H1 (cell line): ENCODE measurements at regions not wholly inside any gene's neighbourhood (a gene's known extent, or its start where the extent isn't known, plus 50 kb on each side); places are given as distances from the start of the nearest gene placed in this dataset.

Experiments
- CTCF ChIA-PET: fragments of 300-600 bp; sonication (Branson Sonifier 250); formaldehyde crosslinking; loops from one replicate; lab custom pipeline; 2021; ENCODE audit not compliant: partially characterized antibody; lab: Charles Lee
- POLR2A ChIA-PET: fragments of 300-600 bp; sonication (Branson Sonifier 250); formaldehyde crosslinking; loops from one replicate; lab custom pipeline; 2021; ENCODE audit warnings: inconsistent platforms; ENCODE audit not compliant: partially characterized antibody; lab: Charles Lee
- DNase-seq, 2 experiments: peaks; one replicate each; pipeline versions ENCODE4 v3.0.0 to v3.0.0-alpha.2; 2010 to 2022; ENCODE audit warnings: low spot score in 2 of 2, low read depth in 1 of 2, mixed read lengths in 1 of 2
- FAIRE-seq: peaks from 2 replicates; lab custom pipeline; 2011; peaks lifted over from hg19 to GRCh38; lab: Jason Lieb, UNC
- H2AFZ ChIP-seq: 2 replicates; pipeline ENCODE4 v1.8.1; 2012; ENCODE audit warnings: low read length, inconsistent platforms
- H2AK5ac ChIP-seq: 2 replicates; pipeline ENCODE4 v1.6.1; 2013; ENCODE audit warnings: low read depth, low read length
- H2BK120ac ChIP-seq: replicated peaks from 2 replicates; pipeline ENCODE3; 2013; ENCODE audit warnings: low read depth, low read length, inconsistent platforms
- H2BK12ac ChIP-seq: 2 replicates; pipeline ENCODE4 v1.6.1; 2013; ENCODE audit warnings: low read depth, low read length
- H2BK15ac ChIP-seq: 2 replicates; pipeline ENCODE4 v1.6.1; 2013; ENCODE audit warnings: low read length
- H2BK20ac ChIP-seq: 2 replicates; pipeline ENCODE4 v1.6.1; 2013; ENCODE audit warnings: low read length
- H2BK5ac ChIP-seq: 2 replicates; pipeline ENCODE4 v1.6.1; 2013; ENCODE audit warnings: low read depth, low read length
- H3K14ac ChIP-seq: 2 replicates; pipeline ENCODE4 v1.6.1; 2013; ENCODE audit warnings: inconsistent platforms; ENCODE audit not compliant: insufficient read length
- H3K18ac ChIP-seq: 2 replicates; pipeline ENCODE4 v1.6.1; 2013; ENCODE audit warnings: low read length; ENCODE audit errors: extremely low read depth
- H3K23ac ChIP-seq: 2 replicates; pipeline ENCODE4 v1.6.1; 2013; ENCODE audit warnings: inconsistent platforms; ENCODE audit not compliant: insufficient read length
- H3K23me2 ChIP-seq: 2 replicates; pipeline ENCODE4 v1.6.1; 2013; ENCODE audit warnings: low read depth, low read length
- H3K27ac ChIP-seq: 2 replicates; pipeline ENCODE4 v1.6.1; 2011; ENCODE audit warnings: low read depth, low read length, inconsistent platforms
- H3K27me3 ChIP-seq, 4 experiments: replicated peaks in 1 of 4; 1 replicate in 1 of 4; 2 replicates in 3 of 4; pipeline versions ENCODE4 v1.6.1 to v1.8.1; 2011 to 2013; ENCODE audit warnings: low read length in 3 of 4, mild to moderate bottlenecking in 3 of 4, inconsistent platforms in 2 of 4, mixed read lengths in 2 of 4, moderate library complexity in 1 of 4; ENCODE audit not compliant: control insufficient read depth in 3 of 4, insufficient read depth in 3 of 4; ENCODE audit errors: extremely low read depth in 1 of 4
- H3K36me3 ChIP-seq, 4 experiments: 2 replicates each; pipeline versions ENCODE4 v1.6.1 to v1.8.1; 2011 to 2013; ENCODE audit warnings: mild to moderate bottlenecking in 4 of 4, low read length in 3 of 4, moderate library complexity in 2 of 4, control low read depth in 1 of 4, inconsistent platforms in 1 of 4; ENCODE audit not compliant: insufficient read depth in 4 of 4, control insufficient read depth in 2 of 4
- H3K4ac ChIP-seq: replicated peaks from 2 replicates; pipeline ENCODE3; 2013; ENCODE audit warnings: low read length, low read depth, mixed read lengths, inconsistent platforms; ENCODE audit not compliant: insufficient read length
- H3K4me1 ChIP-seq, 4 experiments: replicated peaks in 1 of 4; 1 replicate in 1 of 4; 2 replicates in 3 of 4; pipeline versions ENCODE4 v1.6.1 to v1.8.1; 2011 to 2013; ENCODE audit warnings: low read length in 3 of 4, inconsistent platforms in 2 of 4, mixed read lengths in 1 of 4; ENCODE audit not compliant: insufficient read depth in 4 of 4, control insufficient read depth in 3 of 4
- H3K4me2 ChIP-seq, 2 experiments: 2 replicates each; pipeline versions ENCODE4 v1.6.1 to v1.8.1; 2011 to 2013; ENCODE audit warnings: low read depth in 2 of 2, low read length in 2 of 2, control low read depth in 1 of 2, inconsistent platforms in 1 of 2, mild to moderate bottlenecking in 1 of 2; ENCODE audit not compliant: insufficient read depth in 1 of 2
- H3K4me3 ChIP-seq, 4 experiments: fragments of 200-600, 300-600 bp in 1 of 4; sonication (generic), shearing (Covaris generic), sonication (Bioruptor Twin) in 1 of 4; 2 replicates each; pipeline versions ENCODE4 v1.5.1 to v1.8.1; 2011 to 2016; ENCODE audit warnings: low read length in 4 of 4, low read depth in 3 of 4, control low read depth in 2 of 4, inconsistent platforms in 2 of 4, mild to moderate bottlenecking in 2 of 4, mixed read lengths in 1 of 4, moderate library complexity in 1 of 4; ENCODE audit not compliant: insufficient read depth in 2 of 4; ENCODE audit errors: extremely low read depth in 1 of 4
- H3K56ac ChIP-seq: replicated peaks from 2 replicates; pipeline ENCODE3; 2013; ENCODE audit warnings: low read depth, mild to moderate bottlenecking, mixed read lengths, low read length, inconsistent platforms; ENCODE audit not compliant: insufficient read length
- H3K79me1 ChIP-seq: 2 replicates; pipeline ENCODE4 v1.6.1; 2013; ENCODE audit warnings: low read depth, low read length, control low read depth
- H3K79me2 ChIP-seq, 2 experiments: 2 replicates each; pipeline versions ENCODE4 v1.6.1 to v1.8.1; 2012 to 2013; ENCODE audit warnings: low read length in 2 of 2, mild to moderate bottlenecking in 2 of 2, inconsistent platforms in 1 of 2; ENCODE audit not compliant: insufficient read depth in 2 of 2, control insufficient read depth in 1 of 2
- H3K9ac ChIP-seq, 4 experiments: replicated peaks in 1 of 4; 1 replicate in 1 of 4; 2 replicates in 3 of 4; pipeline versions ENCODE4 v1.6.1 to v1.8.1; 2011 to 2013; ENCODE audit warnings: low read depth in 3 of 4, low read length in 3 of 4, control low read depth in 2 of 4, mild to moderate bottlenecking in 2 of 4, moderate library complexity in 2 of 4, inconsistent platforms in 1 of 4; ENCODE audit errors: extremely low read depth in 1 of 4
- H3K9me3 ChIP-seq, 2 experiments: 2 replicates each; pipeline versions ENCODE4 v1.6.1 to v1.8.1; 2012 to 2013; ENCODE audit warnings: mild to moderate bottlenecking in 2 of 2, moderate library complexity in 2 of 2, control low read depth in 1 of 2, inconsistent platforms in 1 of 2, low read depth in 1 of 2, low read length in 1 of 2, mixed read lengths in 1 of 2; ENCODE audit not compliant: insufficient read depth in 2 of 2
- H4K20me1 ChIP-seq, 2 experiments: replicated peaks in 1 of 2; 2 replicates each; pipeline versions ENCODE3 to v1.8.1; 2011 to 2013; ENCODE audit warnings: inconsistent platforms in 2 of 2, low read length in 2 of 2, mild to moderate bottlenecking in 1 of 2; ENCODE audit not compliant: insufficient read depth in 2 of 2, control insufficient read depth in 1 of 2
- H4K5ac ChIP-seq: 2 replicates; pipeline ENCODE4 v1.6.1; 2013; ENCODE audit warnings: low read length, low read depth, mixed read lengths, inconsistent platforms; ENCODE audit not compliant: insufficient read length
- H4K8ac ChIP-seq: 2 replicates; pipeline ENCODE4 v1.8.0; 2013; ENCODE audit warnings: mild to moderate bottlenecking, moderate library complexity, low read length, inconsistent platforms; ENCODE audit not compliant: insufficient read depth; ENCODE audit errors: extremely low read depth
- H4K91ac ChIP-seq: replicated peaks from 2 replicates; pipeline ENCODE3; 2013; ENCODE audit warnings: low read length, mixed read lengths, inconsistent platforms; ENCODE audit not compliant: insufficient read length
- CHD2 ChIP-seq: IDR thresholded peaks from 2 replicates; pipeline ENCODE4 v1.6.1; 2012; ENCODE audit warnings: low read length, improper control_type of control experiment
- GTF2F1 ChIP-seq: IDR thresholded peaks from 2 replicates; pipeline ENCODE4 v1.6.1; 2012; ENCODE audit warnings: low read depth, low read length, improper control_type of control experiment, borderline replicate concordance
- KDM4A ChIP-seq: IDR thresholded peaks from one replicate; pipeline ENCODE4 v1.7.1; 2012; ENCODE audit warnings: low read depth, mild to moderate bottlenecking, moderate library complexity, low read length, inconsistent platforms; ENCODE audit not compliant: severe bottlenecking
- PHF8 ChIP-seq: fragments of 200-600 bp; sonication (generic); conservative IDR thresholded peaks from 2 replicates; pipeline ENCODE4 v1.7.1; 2012; ENCODE audit warnings: low read depth, mild to moderate bottlenecking, inconsistent platforms, low read length, moderate library complexity
- POLR2AphosphoS5 ChIP-seq: IDR thresholded peaks from 2 replicates; pipeline ENCODE4 v1.6.1; 2011; ENCODE audit warnings: low read depth, low read length
- SP1 ChIP-seq: IDR thresholded peaks from 2 replicates; pipeline ENCODE4 v1.6.1; 2011; ENCODE audit warnings: low read depth, low read length
- WGBS, 2 experiments: shearing (Covaris generic) in 1 of 2; methylation state at CpG; one replicate each; pipeline versions ENCODE4 v1.1.6 to v1.1.7; 2013 to 2015; ENCODE audit warnings: low lambda C conversion rate in 2 of 2, mixed read lengths in 2 of 2, inconsistent platforms in 1 of 2, low coverage in 1 of 2, missing lambda C conversion rate in 1 of 2; ENCODE audit not compliant: insufficient replicate concordance in 2 of 2, insufficient coverage in 1 of 2, insufficient read length in 1 of 2; ENCODE audit errors: extremely low coverage in 1 of 2, missing lambda C conversion rate in 1 of 2; 5-methylcytosine and 5-hydroxymethylcytosine counted together

DNA sequence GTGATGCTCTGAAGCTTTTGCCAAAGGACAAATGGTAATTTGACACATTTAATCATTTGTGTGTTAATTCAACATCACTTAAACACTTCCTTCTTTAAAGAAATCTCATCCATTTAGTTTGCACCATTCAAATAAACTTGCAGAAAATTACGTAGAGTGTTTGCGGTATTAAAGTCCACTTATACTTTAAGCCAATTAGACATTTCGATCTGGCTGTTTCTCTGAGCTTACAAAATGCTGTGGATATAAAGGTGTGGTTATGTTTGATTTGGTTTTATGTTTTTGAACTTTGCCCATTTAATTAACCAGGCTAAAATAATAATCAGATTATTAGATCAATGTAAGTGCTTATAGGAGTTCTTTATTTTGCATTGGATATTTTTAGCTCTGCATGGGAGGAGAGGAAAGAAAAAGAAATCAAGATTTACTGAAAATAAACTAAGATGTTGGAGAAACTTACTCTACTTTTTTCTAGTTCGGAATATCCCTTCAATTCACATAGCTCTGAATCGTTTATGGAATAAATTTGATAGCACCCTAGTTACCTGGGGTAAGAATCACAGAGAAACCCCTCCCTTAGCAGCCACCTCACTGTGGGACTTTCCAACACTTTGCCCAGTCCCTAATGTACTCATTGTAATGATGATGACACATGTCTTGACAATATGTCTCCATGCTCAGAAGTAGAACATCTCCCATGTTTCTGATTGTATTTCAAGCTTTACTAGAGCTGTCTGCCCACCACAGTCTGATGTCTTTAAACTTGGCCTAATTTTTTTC, 268.0 kb downstream of the BTG1 start:
- H2AK5ac ChIP-seq = no peak overlapping the region
- no peak overlapping the region for H4K91ac ChIP-seq
- no peaks in the 10 kb centered on the region for H3K79me2 ChIP-seq
- no peak overlapping the region for H2BK5ac ChIP-seq
- no peak overlapping the region for H3K23ac ChIP-seq
- no peak overlapping the region for H2BK12ac ChIP-seq
- ChIA-PET CTCF (no interaction called here), POLR2A (no interaction called here)
- H3K9me3 ChIP-seq = 0 out of 4 replicates have a peak, but pooled peaks cover 0 to 2% of the 10 kb centered on the region in 2 experiments
- H3K27ac ChIP-seq = no peak overlapping the region
- H3K27me3 ChIP-seq = no peaks in the 10 kb centered on the region
- H3K56ac ChIP-seq = no peak overlapping the region
- no peak overlapping the region for H3K14ac ChIP-seq
- no peak overlapping the region for H2AFZ ChIP-seq
- no peak overlapping the region for H3K4me3 ChIP-seq
- H2BK15ac ChIP-seq = no peak overlapping the region
- FAIRE-seq (no peak), DNase-seq (no peak)
- H3K79me1 ChIP-seq = no peaks in the 10 kb centered on the region
- no peaks in the 10 kb centered on the region for H3K23me2 ChIP-seq
- WGBS, 2 experiments = 95% methylated on average over 5 of the region's 5 CpGs; no CpG with 5 or more reads in 1 of the 2 experiments
- H3K9ac ChIP-seq = no peak overlapping the region
- no peaks in the 10 kb centered on the region for H3K36me3 ChIP-seq
- no peak overlapping the region for H2BK120ac ChIP-seq
- no peak overlapping the region for H4K5ac ChIP-seq
- H3K4me1 ChIP-seq = no peaks in the 10 kb centered on the region
- H2BK20ac ChIP-seq = no peak overlapping the region
- no peaks in the 10 kb centered on the region for H4K20me1 ChIP-seq
- no peak overlapping the region for H4K8ac ChIP-seq
- no peak overlapping the region for H3K18ac ChIP-seq
- no peak overlapping the region for H3K4ac ChIP-seq
- TF ChIP-seq PHF8 = no peak
- TF ChIP-seq CHD2 = no peak
- TF ChIP-seq GTF2F1 = no peak
- TF ChIP-seq POLR2AphosphoS5 = no peak
- no peak for TF ChIP-seq SP1
- TF ChIP-seq KDM4A = no peak
- H3K4me2 ChIP-seq = no peak overlapping the region
